Ascending aorta (tissue), 2 donors: ENCODE measurements at regions not wholly inside any gene's neighbourhood (a gene's known extent, or its start where the extent isn't known, plus 50 kb on each side); places are given as distances from the start of the nearest gene placed in this dataset.

Experiments used
- DNase-seq, 2 donors: peaks; one replicate each; pipeline ENCODE4 v3.0.0-alpha.2; 2019; ENCODE audit warnings: low spot score in 2 of 2
- H3K27ac ChIP-seq, 2 donors: fragments of 200-600 bp; sonication (generic); one replicate each; pipeline ENCODE4 v1.5.1; 2016 to 2017; ENCODE audit warnings: mild to moderate bottlenecking in 1 of 2
- H3K27me3 ChIP-seq: fragments of 200-600 bp; sonication (generic); one replicate; pipeline ENCODE4 v1.5.1; 2017
- H3K36me3 ChIP-seq, 2 donors: fragments of 200-600 bp; sonication (generic); one replicate each; pipeline ENCODE4 v1.5.1; 2016
- H3K4me1 ChIP-seq, 2 donors: fragments of 200-600 bp; sonication (generic); one replicate each; pipeline ENCODE4 v1.5.1; 2016 to 2017; ENCODE audit warnings: mild to moderate bottlenecking in 1 of 2
- H3K4me3 ChIP-seq, 2 donors: fragments of 200-600 bp; sonication (generic); one replicate each; pipeline ENCODE4 v1.5.1; 2016 to 2017; ENCODE audit warnings: mild to moderate bottlenecking in 1 of 2
- H3K9me3 ChIP-seq, 2 donors: fragments of 200-600 bp; sonication (generic); one replicate each; pipeline ENCODE4 v1.5.1; 2016
- CTCF ChIP-seq, 3 experiments: fragments of 200-600 bp in 2 of 3; fragments of 450-650 bp in 1 of 3; sonication (generic) in 2 of 3; IDR thresholded peaks; one replicate each; pipeline ENCODE4 v1.5.1; 2016 to 2019; ENCODE audit warnings: antibody characterized with exemption in 3 of 3, mild to moderate bottlenecking in 1 of 3, moderate library complexity in 1 of 3
- intact Hi-C: fragments of 100-400 bp; cut with DNase I; formaldehyde crosslinking; loops from one replicate; pipeline ENCODE4 v1.15.1; 2023

GRCh38 chr4:129498626-129499025, 402.7 kb downstream of the C4orf33 start:
- no peak for DNase-seq
- intact Hi-C loops: no loop called here
- TF ChIP-seq CTCF (IDR thresholded peaks at IDR 0.05): no peak
- H3K36me3 ChIP-seq: no peaks in the 10 kb centered on the region
- no peaks in the 10 kb centered on the region for H3K4me1 ChIP-seq
- H3K27ac ChIP-seq: no peak overlapping the region
- H3K27me3 ChIP-seq: no peaks in the 10 kb centered on the region
- no peak overlapping the region for H3K4me3 ChIP-seq
- no peaks in the 10 kb centered on the region for H3K9me3 ChIP-seq

GRCh38 chr4:129514852-129515251, 418.9 kb downstream of the C4orf33 start:
- Histone ChIP-seq H3K27me3 (no peaks in the 10 kb centered on the region), H3K27ac (no peak overlapping the region), H3K4me1 (no peaks in the 10 kb centered on the region), H3K4me3 (no peak overlapping the region), H3K36me3 (no peaks in the 10 kb centered on the region), H3K9me3 (no peaks in the 10 kb centered on the region)
- TF ChIP-seq CTCF (IDR thresholded peaks at IDR 0.05): no peak
- DNase-seq: no peak
- intact Hi-C loops: no loop called here

- DNase-seq: no peak
- no peak for TF ChIP-seq CTCF (IDR thresholded peaks at IDR 0.05)
- Histone ChIP-seq H3K27me3 (no peaks in the 10 kb centered on the region), H3K9me3 (no peaks in the 10 kb centered on the region), H3K4me1 (no peaks in the 10 kb centered on the region), H3K36me3 (no peaks in the 10 kb centered on the region), H3K4me3 (no peak overlapping the region), H3K27ac (no peak overlapping the region)
- intact Hi-C loops: no loop called here
Observed at GRCh38 chr4:129515356-129515755, 419.4 kb downstream of the C4orf33 start.

GRCh38 chr4:129526812-129527211, 430.9 kb downstream of the C4orf33 start:
- no peak for TF ChIP-seq CTCF (IDR thresholded peaks at IDR 0.05)
- no peak overlapping the region for H3K27ac ChIP-seq
- H3K27me3 ChIP-seq: no peaks in the 10 kb centered on the region
- no peaks in the 10 kb centered on the region for H3K9me3 ChIP-seq
- H3K36me3 ChIP-seq: no peaks in the 10 kb centered on the region
- intact Hi-C loops: no loop called here
- no peaks in the 10 kb centered on the region for H3K4me1 ChIP-seq
- DNase-seq: no peak
- H3K4me3 ChIP-seq: no peak overlapping the region

GRCh38 chr4:129531253-129531652, 435.3 kb downstream of the C4orf33 start:
- Histone ChIP-seq H3K4me1 (no peaks in the 10 kb centered on the region), H3K4me3 (no peak overlapping the region), H3K9me3 (no peaks in the 10 kb centered on the region), H3K36me3 (no peaks in the 10 kb centered on the region), H3K27ac (no peak overlapping the region), H3K27me3 (no peaks in the 10 kb centered on the region)
- intact Hi-C loops: no loop called here
- TF ChIP-seq CTCF (IDR thresholded peaks at IDR 0.05): no peak
- no peak for DNase-seq

GRCh38 chr4:129532573-129532972, 436.6 kb downstream of the C4orf33 start:
- Histone ChIP-seq H3K36me3 (no peaks in the 10 kb centered on the region), H3K27ac (no peak overlapping the region), H3K4me1 (no peaks in the 10 kb centered on the region), H3K27me3 (no peaks in the 10 kb centered on the region), H3K4me3 (no peak overlapping the region), H3K9me3 (no peaks in the 10 kb centered on the region)
- TF ChIP-seq CTCF (IDR thresholded peaks at IDR 0.05): no peak
- no peak for DNase-seq
- intact Hi-C loops: no loop called here
